HUES48 (cell line): ENCODE measurements at regions not wholly inside any gene's neighbourhood (a gene's known extent, or its start where the extent isn't known, plus 50 kb on each side); places are given as distances from the start of the nearest gene placed in this dataset.
"Not testable (repeated sequence)": the region's sequence is repeated elsewhere in the genome, so short reads cannot be mapped to it uniquely, and the experiment has no call there.

Experiments
- H3K27ac ChIP-seq: one replicate; pipeline ENCODE4 v1.7.0; 2013; ENCODE audit warnings: low read depth, low read length, inconsistent platforms
- H3K27me3 ChIP-seq: 2 replicates; pipeline ENCODE4 v1.6.1; 2013; ENCODE audit warnings: mild to moderate bottlenecking, low read length; ENCODE audit not compliant: control insufficient read depth, insufficient read depth
- H3K36me3 ChIP-seq: 2 replicates; pipeline ENCODE4 v1.6.1; 2013; ENCODE audit warnings: low read length; ENCODE audit not compliant: control insufficient read depth, insufficient read depth
- H3K4me1 ChIP-seq: 2 replicates; pipeline ENCODE4 v1.6.1; 2013; ENCODE audit warnings: mild to moderate bottlenecking, low read length; ENCODE audit not compliant: control insufficient read depth, insufficient read depth
- H3K4me3 ChIP-seq: 2 replicates; pipeline ENCODE4 v1.5.1; 2013; ENCODE audit warnings: mild to moderate bottlenecking, low read depth, low read length
- H3K9ac ChIP-seq: 2 replicates; pipeline ENCODE4 v1.6.1; 2013; ENCODE audit warnings: mild to moderate bottlenecking, low read depth, low read length, moderate library complexity
- H3K9me3 ChIP-seq: 2 replicates; pipeline ENCODE4 v1.6.1; 2013; ENCODE audit warnings: low read length; ENCODE audit not compliant: control insufficient read depth, insufficient read depth

- no peaks in the 10 kb centered on the region for H3K4me1 ChIP-seq
- H3K4me3 ChIP-seq = no peak overlapping the region
- no peak overlapping the region for H3K27ac ChIP-seq
- no peaks in the 10 kb centered on the region for H3K27me3 ChIP-seq
- no peaks in the 10 kb centered on the region for H3K9me3 ChIP-seq
- H3K36me3 ChIP-seq = no peaks in the 10 kb centered on the region
- no peak overlapping the region for H3K9ac ChIP-seq
These were observed 398.1 kb upstream of the ARPP21 start for GRCh38 chr3:35241236-35241635.

- Histone ChIP-seq H3K9me3 (no peaks in the 10 kb centered on the region), H3K4me3 (no peak overlapping the region), H3K27me3 (no peaks in the 10 kb centered on the region), H3K9ac (no peak overlapping the region), H3K27ac (no peak overlapping the region), H3K4me1 (no peaks in the 10 kb centered on the region), H3K36me3 (no peaks in the 10 kb centered on the region)
These were observed 384.4 kb upstream of the ARPP21 start for GRCh38 chr3:35254917-35255316.

DNA sequence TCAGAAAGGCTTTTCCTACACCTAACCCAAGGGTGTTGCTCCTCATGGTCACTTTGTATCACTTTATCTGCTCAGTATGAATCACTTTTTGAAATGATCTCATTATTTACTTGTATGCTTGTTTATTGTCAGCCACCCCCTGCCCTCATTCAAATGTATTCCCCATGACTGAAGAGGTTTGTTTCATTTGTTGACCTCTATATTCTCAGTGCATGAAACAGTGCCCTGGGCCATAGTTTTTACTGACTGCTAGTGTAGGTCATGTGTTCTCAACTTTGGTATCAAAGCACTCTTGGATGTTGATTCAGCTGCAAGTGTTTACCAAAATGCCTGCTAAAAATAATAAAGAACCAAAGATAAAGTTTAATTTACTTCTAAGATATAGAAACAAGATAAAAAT lies 381.7 kb upstream of the ARPP21 start:
- Histone ChIP-seq H3K4me1 (no peaks in the 10 kb centered on the region), H3K36me3 (no peaks in the 10 kb centered on the region), H3K27me3 (no peaks in the 10 kb centered on the region), H3K9me3 (no peaks in the 10 kb centered on the region), H3K9ac (no peak overlapping the region), H3K4me3 (no peak overlapping the region), H3K27ac (no peak overlapping the region)

DNA sequence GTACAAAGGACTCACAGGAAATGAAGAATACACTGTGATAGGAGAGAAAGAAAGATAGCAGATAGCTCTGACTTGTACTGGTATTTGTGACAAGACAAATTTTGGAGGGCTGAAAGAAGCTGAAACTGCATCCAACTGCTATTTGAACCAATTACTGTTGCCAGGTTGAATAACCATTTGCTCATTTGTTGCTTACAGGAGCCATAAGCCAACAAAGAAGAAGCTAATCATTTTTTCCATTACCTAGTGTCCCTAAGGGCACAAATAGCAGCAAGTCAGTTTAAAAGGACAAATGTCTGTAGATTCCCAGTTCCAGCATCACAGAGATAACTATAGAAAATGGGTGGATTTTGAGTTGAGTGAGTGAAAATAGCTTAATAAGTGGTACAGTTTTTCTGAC lies 376.9 kb upstream of the ARPP21 start:
- no peaks in the 10 kb centered on the region for H3K27me3 ChIP-seq
- H3K9me3 ChIP-seq = no peaks in the 10 kb centered on the region
- H3K9ac ChIP-seq = no peak overlapping the region
- H3K36me3 ChIP-seq = no peaks in the 10 kb centered on the region
- H3K4me3 ChIP-seq = no peak overlapping the region
- H3K4me1 ChIP-seq = no peaks in the 10 kb centered on the region
- no peak overlapping the region for H3K27ac ChIP-seq

DNA sequence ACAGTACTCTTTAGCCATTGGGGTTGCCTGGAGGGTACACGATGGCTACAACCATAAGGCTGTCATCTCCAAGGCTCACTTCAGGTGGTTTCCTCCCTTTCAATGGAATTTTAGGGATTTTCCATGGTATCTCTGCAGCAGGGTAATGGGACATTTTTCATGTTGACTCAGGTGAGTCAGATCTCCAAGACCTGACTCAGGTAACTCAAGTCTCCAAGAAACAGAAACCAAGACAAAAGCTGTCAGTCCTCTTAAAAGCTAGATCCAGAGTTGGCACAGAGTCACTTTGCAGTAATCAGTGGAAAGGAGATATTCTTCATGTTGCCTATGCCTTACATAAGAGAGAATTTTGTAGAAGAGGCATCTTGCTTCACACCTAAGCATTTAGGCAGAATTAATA lies 375.8 kb upstream of the ARPP21 start:
- Histone ChIP-seq H3K4me3 (no peak overlapping the region), H3K36me3 (no peaks in the 10 kb centered on the region), H3K9ac (no peak overlapping the region), H3K27me3 (no peaks in the 10 kb centered on the region), H3K4me1 (no peaks in the 10 kb centered on the region), H3K9me3 (no peaks in the 10 kb centered on the region), H3K27ac (no peak overlapping the region)

DNA sequence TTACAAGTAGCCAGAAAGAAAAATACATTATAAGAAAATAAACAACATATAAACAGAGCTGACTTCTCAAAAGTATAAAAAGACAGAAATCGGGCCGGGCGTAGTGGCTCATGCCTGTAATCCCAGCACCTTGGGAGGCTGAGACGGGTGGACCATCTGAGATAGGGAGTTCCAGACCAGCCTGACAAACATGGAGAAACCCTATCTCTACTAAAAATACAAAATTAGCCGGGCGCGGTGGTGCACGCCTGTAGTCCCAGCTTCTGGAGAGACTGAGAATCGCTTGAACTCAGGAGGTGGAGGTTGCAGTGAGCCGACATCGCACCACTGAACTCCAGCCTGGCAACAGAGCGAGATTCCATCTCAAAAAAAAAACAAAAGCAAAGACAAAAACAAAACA lies 373.3 kb upstream of the ARPP21 start:
- H3K27me3 ChIP-seq, H3K9me3 ChIP-seq, H3K27ac ChIP-seq, H3K36me3 ChIP-seq, H3K4me3 ChIP-seq, H3K9ac ChIP-seq, H3K4me1 ChIP-seq: not testable (repeated sequence)

DNA sequence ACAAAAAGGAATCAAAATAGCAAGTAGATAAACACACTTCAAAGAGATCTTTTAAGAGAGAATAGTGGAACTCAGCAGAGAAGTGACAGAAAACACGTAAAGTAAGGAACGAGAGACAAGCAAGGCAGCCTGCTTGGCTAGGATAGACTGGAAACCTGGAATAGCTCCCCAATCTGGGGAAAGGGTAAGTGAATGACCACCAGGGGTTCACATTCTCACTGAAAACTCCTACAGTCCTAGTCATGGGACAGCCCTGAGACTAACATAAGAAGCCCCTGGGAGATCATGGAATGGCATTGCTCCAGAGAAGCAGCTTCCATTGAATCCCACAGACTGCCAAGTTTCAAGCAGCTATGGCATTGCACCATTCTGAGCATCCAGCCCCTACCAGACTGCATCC lies 363.6 kb upstream of the ARPP21 start:
- H3K27ac ChIP-seq = no peak overlapping the region
- H3K36me3 ChIP-seq = no peaks in the 10 kb centered on the region
- peaks cover 4% of the 10 kb centered on the region; the same call in 1 of the 2 replicates for H3K9me3 ChIP-seq
- no peaks in the 10 kb centered on the region for H3K4me1 ChIP-seq
- H3K9ac ChIP-seq = no peak overlapping the region
- no peak overlapping the region for H3K4me3 ChIP-seq
- no peaks in the 10 kb centered on the region for H3K27me3 ChIP-seq

DNA sequence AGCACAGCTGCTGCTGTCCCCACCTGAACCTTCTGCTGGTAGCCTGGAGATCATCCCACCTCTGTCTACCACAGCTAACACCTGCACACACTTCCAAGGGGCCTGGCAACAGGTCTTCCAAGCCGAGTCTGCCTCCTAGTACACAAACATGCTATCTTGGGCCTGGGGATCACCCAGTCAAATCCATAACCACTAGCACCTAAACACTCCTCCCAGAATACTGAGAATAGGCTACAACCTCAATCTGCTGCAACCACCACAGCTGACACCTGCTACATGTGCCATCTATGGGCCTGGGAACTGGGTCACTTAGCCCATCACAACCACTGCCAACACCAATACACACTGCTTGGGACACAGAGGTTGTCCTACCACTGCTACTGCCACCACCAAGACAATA lies 362.8 kb upstream of the ARPP21 start:
- Histone ChIP-seq H3K9me3 (peaks cover 4% of the 10 kb centered on the region; the same call in 1 of the 2 replicates), H3K36me3 (no peaks in the 10 kb centered on the region), H3K4me3 (no peak overlapping the region), H3K27ac (no peak overlapping the region), H3K9ac (no peak overlapping the region), H3K4me1 (no peaks in the 10 kb centered on the region), H3K27me3 (no peaks in the 10 kb centered on the region)

DNA sequence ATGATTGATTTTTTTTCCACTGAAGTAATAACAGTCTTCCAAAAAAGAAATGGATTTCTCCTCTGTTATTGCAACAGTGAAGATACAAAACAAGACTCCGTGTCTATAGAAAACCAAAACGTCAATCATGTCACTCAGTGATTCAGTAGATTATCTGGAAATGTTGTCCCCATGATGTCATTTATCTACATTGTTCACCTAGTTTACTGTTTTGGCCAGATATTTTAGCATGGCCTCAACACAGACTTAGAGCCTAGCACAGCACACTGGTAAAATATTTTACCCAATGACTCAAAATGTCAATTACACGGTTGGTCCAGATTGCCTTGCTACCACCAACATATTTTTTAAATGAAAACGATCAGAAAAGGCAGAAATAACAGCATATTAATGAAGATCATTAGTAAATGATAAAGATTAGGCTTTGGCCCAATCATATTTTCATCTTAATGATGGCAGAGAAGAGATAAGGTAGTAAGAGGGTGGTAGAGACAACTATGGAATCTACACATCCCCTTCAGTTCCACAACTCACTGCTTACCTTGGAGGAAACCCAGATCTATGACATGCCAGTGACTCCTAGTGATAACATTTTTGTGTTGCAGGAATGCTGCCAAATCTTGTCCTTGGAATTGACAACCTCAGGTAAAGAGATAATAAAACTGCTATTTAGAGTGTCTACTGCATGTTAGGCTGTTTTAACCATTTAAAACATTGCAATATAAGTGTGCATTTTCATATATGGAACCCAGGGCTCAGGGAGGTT lies 347.7 kb upstream of the ARPP21 start:
- H3K27me3 ChIP-seq = no peaks in the 10 kb centered on the region
- no peaks in the 10 kb centered on the region for H3K36me3 ChIP-seq
- no peak overlapping the region for H3K27ac ChIP-seq
- H3K4me3 ChIP-seq = no peak overlapping the region
- H3K9me3 ChIP-seq = no peaks in the 10 kb centered on the region
- H3K9ac ChIP-seq = no peak overlapping the region
- H3K4me1 ChIP-seq = no peaks in the 10 kb centered on the region

DNA sequence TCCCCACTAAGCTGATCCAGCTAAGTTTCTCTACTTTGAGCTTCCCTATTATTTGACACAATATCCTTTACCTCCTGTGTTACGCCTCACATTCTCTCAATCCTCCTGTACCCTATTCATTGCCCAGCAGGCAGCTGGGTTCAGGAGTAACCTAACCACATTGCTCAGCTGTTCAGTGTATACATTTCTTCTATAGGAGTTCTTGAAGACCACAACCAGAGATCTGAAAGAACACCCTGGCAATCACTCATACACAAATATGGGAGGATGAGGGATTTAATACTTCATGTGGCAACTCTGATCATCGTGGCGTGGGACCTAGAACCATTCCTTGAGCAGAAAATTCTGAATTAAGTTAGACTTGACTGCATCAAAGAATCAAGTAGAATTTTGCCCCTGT lies 346.8 kb upstream of the ARPP21 start:
- Histone ChIP-seq H3K4me3 (no peak overlapping the region), H3K36me3 (no peaks in the 10 kb centered on the region), H3K27ac (no peak overlapping the region), H3K4me1 (no peaks in the 10 kb centered on the region), H3K9ac (no peak overlapping the region), H3K27me3 (no peaks in the 10 kb centered on the region), H3K9me3 (no peaks in the 10 kb centered on the region)

DNA sequence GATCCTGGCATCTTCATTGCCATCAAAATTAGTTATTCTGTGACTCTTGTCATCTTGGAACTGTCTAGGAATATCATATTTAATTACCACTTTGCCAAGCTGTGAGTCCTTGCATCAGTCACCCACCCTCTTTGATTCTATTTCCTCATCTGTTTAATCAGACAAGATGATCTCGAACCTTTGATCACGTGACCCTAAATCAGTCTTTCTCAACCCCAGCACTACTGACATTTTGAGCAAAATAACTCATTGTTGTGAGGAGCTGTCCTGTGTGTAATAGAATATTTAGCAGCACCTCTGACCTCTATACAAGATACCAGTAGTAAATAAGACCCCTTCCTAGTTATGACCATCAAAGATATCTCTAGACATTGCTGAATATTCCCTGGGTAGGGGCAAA lies 343.4 kb upstream of the ARPP21 start:
- Histone ChIP-seq H3K27ac (no peak overlapping the region), H3K4me3 (no peak overlapping the region), H3K36me3 (no peaks in the 10 kb centered on the region), H3K9me3 (no peaks in the 10 kb centered on the region), H3K27me3 (no peaks in the 10 kb centered on the region), H3K9ac (no peak overlapping the region), H3K4me1 (no peaks in the 10 kb centered on the region)
